IPS-18a (cell line): ENCODE measurements at regions not wholly inside any gene's neighbourhood (a gene's known extent, or its start where the extent isn't known, plus 50 kb on each side); places are given as distances from the start of the nearest gene placed in this dataset.

Source experiments
- H3K27ac ChIP-seq: one replicate; pipeline ENCODE4 v1.5.1; 2013; ENCODE audit warnings: low read length
- H3K27me3 ChIP-seq: one replicate; pipeline ENCODE4 v1.6.1; 2013; ENCODE audit warnings: mild to moderate bottlenecking, low read length; ENCODE audit not compliant: control insufficient read depth, insufficient read depth
- H3K36me3 ChIP-seq: one replicate; pipeline ENCODE4 v1.6.1; 2013; ENCODE audit warnings: low read depth, low read length; ENCODE audit not compliant: control insufficient read depth
- H3K4me1 ChIP-seq: one replicate; pipeline ENCODE4 v1.6.1; 2013; ENCODE audit warnings: low read depth, low read length; ENCODE audit not compliant: control insufficient read depth
- H3K4me3 ChIP-seq: one replicate; pipeline ENCODE4 v1.5.1; 2013; ENCODE audit warnings: low read length
- H3K9ac ChIP-seq: one replicate; pipeline ENCODE4 v1.6.1; 2013; ENCODE audit warnings: mild to moderate bottlenecking, low read length, moderate library complexity
- H3K9me3 ChIP-seq: one replicate; pipeline ENCODE4 v1.6.1; 2013; ENCODE audit warnings: low read depth, low read length; ENCODE audit not compliant: control insufficient read depth

DNA sequence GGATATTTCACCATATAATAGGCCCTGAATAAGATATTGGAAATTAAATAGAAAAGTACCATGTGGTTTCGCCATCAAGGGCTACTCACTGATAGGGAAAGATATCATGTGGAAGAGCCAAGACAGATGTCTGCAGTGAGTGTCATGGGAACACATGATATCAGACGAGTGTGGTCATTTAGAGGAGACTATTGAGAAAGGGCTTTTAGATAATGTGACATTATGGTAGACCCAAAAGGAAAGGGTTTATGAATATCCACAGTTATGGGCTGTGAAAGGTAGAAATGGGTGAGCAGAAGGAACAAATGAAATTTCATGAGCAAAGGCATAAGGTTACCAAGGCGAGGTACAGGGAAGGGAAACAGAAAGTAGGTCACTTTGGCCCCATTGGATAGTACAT, 182.3 kb upstream of the PRSS16 start:
- H3K9me3 ChIP-seq, result no peaks in the 10 kb centered on the region
- H3K27me3 ChIP-seq, result no peaks in the 10 kb centered on the region
- H3K9ac ChIP-seq, result no peak overlapping the region
- no peak overlapping the region for H3K27ac ChIP-seq
- H3K36me3 ChIP-seq, result no peaks in the 10 kb centered on the region
- peaks cover 9% of the 10 kb centered on the region for H3K4me1 ChIP-seq
- no peak overlapping the region for H3K4me3 ChIP-seq

DNA sequence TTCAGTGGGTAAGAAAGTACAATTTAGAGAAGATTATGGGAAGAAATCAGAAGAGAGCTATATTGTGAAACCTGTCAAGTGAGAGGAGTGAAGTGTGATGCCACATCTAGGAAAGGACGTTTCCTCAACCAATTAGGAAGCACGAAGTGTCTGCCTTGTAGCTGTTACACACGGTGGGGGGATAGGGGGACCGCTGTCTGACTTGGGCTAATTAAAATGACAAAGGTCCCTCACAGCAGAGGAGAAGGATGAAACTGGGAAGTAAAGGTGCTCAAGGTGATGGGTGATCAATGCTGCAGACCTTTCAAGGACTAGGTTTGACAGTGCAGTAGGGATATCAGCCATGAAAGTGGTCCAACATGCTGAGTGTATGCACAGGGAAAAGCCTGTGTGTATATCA, 181.1 kb upstream of the PRSS16 start:
- Histone ChIP-seq H3K9ac (no peak overlapping the region), H3K27me3 (no peaks in the 10 kb centered on the region), H3K4me3 (no peak overlapping the region), H3K4me1 (peaks cover 9% of the 10 kb centered on the region), H3K9me3 (no peaks in the 10 kb centered on the region), H3K36me3 (no peaks in the 10 kb centered on the region), H3K27ac (no peak overlapping the region)

GRCh38 chr6:27066802-27067201, 180.7 kb upstream of the PRSS16 start:
- Histone ChIP-seq H3K36me3 (no peaks in the 10 kb centered on the region), H3K4me3 (no peak overlapping the region), H3K27ac (no peak overlapping the region), H3K4me1 (peaks cover 9% of the 10 kb centered on the region), H3K9me3 (no peaks in the 10 kb centered on the region), H3K27me3 (no peaks in the 10 kb centered on the region), H3K9ac (no peak overlapping the region)

DNA sequence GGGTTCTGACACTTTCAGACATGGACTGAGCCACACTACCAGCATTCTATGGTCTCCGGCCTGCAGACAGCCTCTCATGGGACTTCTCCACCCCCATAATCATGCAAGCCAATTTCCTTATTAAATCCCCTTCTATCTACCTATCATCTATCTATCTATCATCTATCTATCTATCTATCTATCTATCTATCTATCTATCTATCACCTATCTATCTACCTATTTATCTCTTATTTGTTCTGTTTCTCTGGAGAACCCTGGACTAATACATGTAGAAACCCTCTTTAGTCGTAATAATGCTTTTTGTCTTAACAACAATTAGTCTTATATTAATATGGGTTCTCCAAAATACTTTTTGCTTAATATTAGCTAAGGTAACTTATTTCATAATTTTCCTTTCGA, 174.1 kb upstream of the PRSS16 start:
- Histone ChIP-seq H3K9me3 (no peaks in the 10 kb centered on the region), H3K9ac (no peak overlapping the region), H3K4me3 (no peak overlapping the region), H3K36me3 (no peaks in the 10 kb centered on the region), H3K27me3 (no peaks in the 10 kb centered on the region), H3K27ac (no peak overlapping the region), H3K4me1 (peaks cover 4% of the 10 kb centered on the region)

DNA sequence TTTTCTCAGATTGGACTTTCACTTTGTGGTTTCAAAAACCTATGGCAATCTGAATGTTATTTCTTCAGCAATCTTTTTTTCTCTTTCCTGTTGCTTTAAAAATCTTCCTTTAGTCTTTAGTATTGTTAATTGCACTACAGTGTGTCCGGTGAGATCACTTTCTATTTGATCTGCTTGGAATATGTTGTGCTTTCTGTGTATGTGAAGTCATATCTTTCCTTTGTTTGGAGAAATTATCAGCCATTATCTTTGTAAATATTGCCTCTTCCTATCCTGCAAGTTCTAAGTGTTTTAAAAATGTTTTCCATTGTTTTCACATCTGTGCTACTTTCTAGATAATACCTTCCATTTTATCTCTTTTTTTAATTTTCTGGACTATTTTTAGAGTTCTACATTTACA, 171.4 kb upstream of the PRSS16 start:
- H3K27me3 ChIP-seq, result peaks cover 4% of the 10 kb centered on the region
- H3K36me3 ChIP-seq, result no peaks in the 10 kb centered on the region
- no peaks in the 10 kb centered on the region for H3K9me3 ChIP-seq
- H3K9ac ChIP-seq, result no peak overlapping the region
- H3K27ac ChIP-seq, result no peak overlapping the region
- H3K4me1 ChIP-seq, result peaks cover 6% of the 10 kb centered on the region
- H3K4me3 ChIP-seq, result no peak overlapping the region

GRCh38 chr6:27078734-27079357, 168.7 kb upstream of the PRSS16 start:
- Histone ChIP-seq H3K36me3 (no peaks in the 10 kb centered on the region), H3K4me3 (peak overlapping the region; percentile 85), H3K9me3 (no peaks in the 10 kb centered on the region), H3K9ac (no peak overlapping the region), H3K27me3 (peaks cover 9% of the 10 kb centered on the region), H3K27ac (no peak overlapping the region), H3K4me1 (peaks cover 6% of the 10 kb centered on the region)

GRCh38 chr6:27081188-27081587, 166.3 kb upstream of the PRSS16 start:
- H3K9ac ChIP-seq, result no peak overlapping the region
- no peak overlapping the region for H3K27ac ChIP-seq
- H3K27me3 ChIP-seq, result peaks cover 9% of the 10 kb centered on the region
- no peaks in the 10 kb centered on the region for H3K36me3 ChIP-seq
- H3K4me3 ChIP-seq, result no peak overlapping the region
- H3K9me3 ChIP-seq, result no peaks in the 10 kb centered on the region
- peaks cover 6% of the 10 kb centered on the region for H3K4me1 ChIP-seq

DNA sequence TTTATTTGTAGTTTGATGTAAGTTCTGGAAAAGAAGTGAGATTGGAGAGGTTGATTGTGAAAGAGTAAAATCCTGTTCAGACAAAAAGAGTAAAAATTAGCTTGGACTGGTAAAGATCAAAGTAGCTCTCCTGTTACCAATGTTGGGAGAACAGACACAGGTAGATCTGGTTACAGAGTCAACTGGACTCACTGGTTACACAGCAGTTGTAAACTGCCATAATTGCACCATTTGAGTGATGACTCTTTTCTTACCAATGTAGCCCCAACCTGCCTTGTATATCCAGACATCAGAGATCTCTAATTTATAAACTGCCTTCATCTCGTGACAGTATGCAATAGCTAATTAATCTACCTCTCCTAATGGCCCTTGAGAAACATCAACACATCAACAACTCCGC, 165.6 kb upstream of the PRSS16 start:
- Histone ChIP-seq H3K9me3 (no peaks in the 10 kb centered on the region), H3K27me3 (peaks cover 9% of the 10 kb centered on the region), H3K9ac (no peak overlapping the region), H3K4me3 (no peak overlapping the region), H3K4me1 (peaks cover 6% of the 10 kb centered on the region), H3K27ac (no peak overlapping the region), H3K36me3 (no peaks in the 10 kb centered on the region)

- no peak overlapping the region for H3K4me3 ChIP-seq
- no peak overlapping the region for H3K27ac ChIP-seq
- no peaks in the 10 kb centered on the region for H3K4me1 ChIP-seq
- H3K36me3 ChIP-seq, result no peaks in the 10 kb centered on the region
- peaks cover 11% of the 10 kb centered on the region for H3K27me3 ChIP-seq
- no peaks in the 10 kb centered on the region for H3K9me3 ChIP-seq
- H3K9ac ChIP-seq, result no peak overlapping the region
Observed at GRCh38 chr6:27088068-27088467, 159.4 kb upstream of the PRSS16 start.

DNA sequence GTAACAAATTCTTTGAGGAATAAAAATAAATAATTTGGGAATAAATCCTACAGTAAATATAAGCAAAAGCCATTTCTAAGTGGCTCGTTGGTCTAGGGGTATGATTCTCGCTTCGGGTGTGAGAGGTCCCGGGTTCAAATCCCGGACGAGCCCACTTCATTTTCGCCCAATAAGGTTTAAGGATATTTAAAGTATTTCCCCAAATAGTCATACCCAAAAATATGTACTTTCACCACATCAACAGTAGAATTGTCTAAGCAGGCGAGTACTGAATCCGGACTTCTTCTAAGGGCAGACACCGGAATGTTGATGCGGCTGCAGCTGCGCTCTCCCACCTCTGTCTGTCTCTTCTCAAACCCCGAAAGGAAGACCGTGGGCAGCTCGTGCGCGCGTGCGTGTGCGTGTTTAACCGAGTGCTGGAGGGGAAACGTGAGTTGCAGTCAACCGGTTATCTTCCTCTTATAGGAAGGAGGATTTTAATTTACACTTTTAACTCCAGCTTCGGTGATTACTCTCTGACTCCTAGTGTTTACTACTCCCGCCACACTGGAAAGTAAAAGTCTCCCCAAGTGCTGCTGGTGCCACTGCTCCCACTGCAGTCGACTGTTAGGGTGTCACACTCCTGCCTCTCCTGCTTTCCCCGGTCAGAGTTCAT, 155.7 kb upstream of the PRSS16 start:
- Histone ChIP-seq H3K9ac (peak overlapping the region; percentile 34), H3K9me3 (no peaks in the 10 kb centered on the region), H3K27ac (no peak overlapping the region), H3K4me3 (peak overlapping the region; percentile 73), H3K27me3 (peaks cover 33% of the 10 kb centered on the region), H3K36me3 (no peaks in the 10 kb centered on the region), H3K4me1 (no peaks in the 10 kb centered on the region)

DNA sequence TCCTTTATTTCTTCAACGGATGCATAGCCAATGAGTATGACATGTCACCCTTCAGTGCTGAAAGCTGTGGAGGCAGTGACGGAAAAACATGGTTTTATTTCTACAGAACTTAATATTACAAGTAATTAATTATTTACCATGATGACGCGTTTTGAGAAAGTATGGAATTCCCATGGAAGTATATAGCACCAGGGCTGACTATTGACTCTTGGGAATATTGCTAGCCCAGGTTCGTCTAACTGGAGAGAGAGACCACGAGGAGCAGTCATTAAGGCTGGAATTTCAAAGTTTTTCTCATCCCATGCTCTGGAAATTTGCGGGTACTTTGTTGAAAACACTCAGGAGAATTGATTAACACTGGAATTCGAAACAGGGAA, 155.2 kb upstream of the PRSS16 start:
- Histone ChIP-seq H3K9me3 (no peaks in the 10 kb centered on the region), H3K27ac (no peak overlapping the region), H3K9ac (peak overlapping the region; percentile 34), H3K36me3 (no peaks in the 10 kb centered on the region), H3K4me1 (no peaks in the 10 kb centered on the region), H3K27me3 (peaks cover 38% of the 10 kb centered on the region), H3K4me3 (peak overlapping the region; percentile 73)

- Histone ChIP-seq H3K9ac (no peak overlapping the region), H3K4me1 (no peaks in the 10 kb centered on the region), H3K36me3 (no peaks in the 10 kb centered on the region), H3K4me3 (peak overlapping the region; percentile 82), H3K27ac (no peak overlapping the region), H3K9me3 (no peaks in the 10 kb centered on the region), H3K27me3 (peaks cover 43% of the 10 kb centered on the region)
Observed at GRCh38 chr6:27095914-27096313, 151.6 kb upstream of the PRSS16 start.
